IPS DF 6.9 (cell line): ENCODE measurements at regions not wholly inside any gene's neighbourhood (a gene's known extent, or its start where the extent isn't known, plus 50 kb on each side); places are given as distances from the start of the nearest gene placed in this dataset.

Experiments used
- DNase-seq: peaks from one replicate; pipeline ENCODE4 v3.0.0-alpha.2; 2013; ENCODE audit warnings: low read depth, low spot score
- H3K27ac ChIP-seq: one replicate; pipeline ENCODE4 v1.5.1; 2013; ENCODE audit warnings: low read length, control low read depth
- H3K27me3 ChIP-seq: 2 replicates; pipeline ENCODE4 v1.6.1; 2013; ENCODE audit warnings: mild to moderate bottlenecking, low read length; ENCODE audit not compliant: control insufficient read depth, insufficient read depth
- H3K36me3 ChIP-seq: 2 replicates; pipeline ENCODE4 v1.6.1; 2013; ENCODE audit warnings: low read length; ENCODE audit not compliant: control insufficient read depth, insufficient read depth
- H3K4me1 ChIP-seq: 2 replicates; pipeline ENCODE4 v1.6.1; 2013; ENCODE audit warnings: low read length; ENCODE audit not compliant: control insufficient read depth, insufficient read depth
- H3K4me3 ChIP-seq: 2 replicates; pipeline ENCODE4 v1.5.1; 2013; ENCODE audit warnings: mild to moderate bottlenecking, low read length
- H3K9me3 ChIP-seq: 2 replicates; pipeline ENCODE4 v1.6.1; 2013; ENCODE audit warnings: low read length, inconsistent platforms; ENCODE audit not compliant: control insufficient read depth, insufficient read depth
- WGBS: extraction: QIAGEN DNeasy Blood & Tissue Kit; methylation state at CpG from one replicate; pipeline ENCODE4 v1.1.7; 2013; ENCODE audit warnings: mixed read lengths, missing lambda C conversion rate; ENCODE audit not compliant: insufficient read length, insufficient coverage; 5-methylcytosine and 5-hydroxymethylcytosine counted together

DNA sequence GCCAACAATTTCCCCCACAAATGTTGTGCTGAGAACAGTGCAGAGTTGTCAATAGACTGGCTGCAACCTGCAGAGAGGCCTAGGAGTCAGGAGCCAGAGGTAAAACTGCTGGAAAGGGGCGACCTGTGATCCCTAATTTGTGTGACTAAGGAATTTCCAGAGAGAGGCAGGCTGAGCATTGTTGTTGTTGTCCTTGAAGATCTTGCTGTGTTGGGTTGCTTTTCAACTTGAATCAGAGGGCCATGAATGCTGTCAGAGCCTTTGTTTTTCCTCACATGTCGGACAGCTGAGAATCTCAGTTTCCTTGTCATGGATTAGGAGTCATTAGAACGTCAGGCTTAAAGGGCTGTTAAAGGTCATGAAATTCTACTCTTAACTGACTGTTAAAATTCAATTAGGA is 134.6 kb upstream of the ASTN2 start:
- no peaks in the 10 kb centered on the region; the same call in 1 of the 2 replicates for H3K4me1 ChIP-seq
- no peak overlapping the region for H3K4me3 ChIP-seq
- no CpG with 5 or more reads among the region's 3 CpGs for WGBS
- no peak overlapping the region for H3K27ac ChIP-seq
- H3K27me3 ChIP-seq: no peaks in the 10 kb centered on the region
- DNase-seq: no peak
- H3K36me3 ChIP-seq: no peaks in the 10 kb centered on the region
- H3K9me3 ChIP-seq: no peaks in the 10 kb centered on the region

GRCh38 chr9:117548556-117548955 is 133.7 kb upstream of the ASTN2 start:
- H3K9me3 ChIP-seq: no peaks in the 10 kb centered on the region
- no peak for DNase-seq
- no peaks in the 10 kb centered on the region; the same call in 1 of the 2 replicates for H3K4me1 ChIP-seq
- WGBS: no CpG with 5 or more reads among the region's 2 CpGs
- no peak overlapping the region for H3K4me3 ChIP-seq
- H3K27me3 ChIP-seq: no peaks in the 10 kb centered on the region
- H3K36me3 ChIP-seq: no peaks in the 10 kb centered on the region
- H3K27ac ChIP-seq: no peak overlapping the region

GRCh38 chr9:117547904-117548303 is 133.0 kb upstream of the ASTN2 start:
- H3K4me3 ChIP-seq: no peak overlapping the region
- DNase-seq: no peak
- H3K4me1 ChIP-seq: no peaks in the 10 kb centered on the region; the same call in 1 of the 2 replicates
- no CpG with 5 or more reads among the region's 3 CpGs for WGBS
- H3K27me3 ChIP-seq: no peaks in the 10 kb centered on the region
- H3K9me3 ChIP-seq: no peaks in the 10 kb centered on the region
- H3K27ac ChIP-seq: no peak overlapping the region
- no peaks in the 10 kb centered on the region for H3K36me3 ChIP-seq

DNA sequence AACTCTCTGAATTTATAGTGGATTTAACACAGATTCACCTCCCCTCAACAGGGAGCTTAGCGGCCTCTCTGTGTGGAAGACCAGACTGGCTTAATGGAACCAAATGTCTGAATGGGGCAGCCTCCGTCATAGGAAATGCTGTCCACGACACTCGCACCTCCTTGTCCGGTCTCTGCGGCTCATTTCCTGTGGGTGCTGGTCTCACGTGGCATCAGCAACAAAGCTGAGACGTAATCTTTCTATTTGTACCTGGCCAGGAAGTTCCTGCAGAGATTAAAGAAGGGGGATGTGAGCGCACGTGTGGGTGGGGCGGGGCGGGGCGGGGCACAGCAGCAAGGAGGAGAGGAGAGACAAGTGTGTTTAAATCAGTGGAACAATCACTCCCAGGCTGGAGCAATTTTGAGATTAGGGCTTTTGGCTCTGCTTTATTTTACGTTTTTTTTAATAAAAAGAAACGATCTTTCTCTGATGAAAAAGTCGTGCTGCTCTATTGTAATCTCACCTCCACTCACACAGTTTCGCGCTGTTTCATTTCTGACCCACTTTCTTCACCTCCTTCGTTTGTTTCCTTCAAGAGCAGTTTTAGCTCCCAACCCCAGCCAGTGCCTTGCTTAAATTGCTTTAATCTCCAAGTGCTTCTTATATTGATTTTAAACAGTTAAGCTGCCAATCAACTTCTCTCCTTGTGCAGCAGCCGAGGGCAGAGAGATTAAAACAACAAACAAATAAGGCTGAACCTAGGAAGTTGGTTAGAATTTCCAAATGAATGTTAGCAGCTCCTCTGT is 132.2 kb upstream of the ASTN2 start:
- no peaks in the 10 kb centered on the region for H3K9me3 ChIP-seq
- H3K27me3 ChIP-seq: no peaks in the 10 kb centered on the region
- no peaks in the 10 kb centered on the region; the same call in 1 of the 2 replicates for H3K4me1 ChIP-seq
- no peak for DNase-seq
- no CpG with 5 or more reads among the region's 20 CpGs for WGBS
- no peak overlapping the region for H3K27ac ChIP-seq
- no peaks in the 10 kb centered on the region for H3K36me3 ChIP-seq
- H3K4me3 ChIP-seq: no peak overlapping the region

DNA sequence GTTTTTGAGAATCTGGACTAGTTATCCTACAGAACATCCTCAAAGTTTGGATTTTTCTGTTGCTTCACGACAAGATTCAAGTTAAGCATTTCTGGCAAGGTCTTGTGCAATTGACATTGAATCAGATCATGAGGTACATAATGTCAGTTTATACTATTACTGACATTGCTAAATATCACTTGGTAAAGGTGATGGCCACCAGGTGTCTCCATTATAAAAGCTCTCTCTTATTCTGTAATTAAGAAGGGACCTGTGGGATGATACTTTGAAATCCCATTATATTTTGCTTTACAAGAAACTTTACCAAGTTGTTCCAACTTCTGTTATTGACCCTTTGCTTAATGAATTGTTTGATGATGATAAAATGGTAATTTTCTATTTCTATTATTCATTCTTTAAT is 131.0 kb upstream of the ASTN2 start:
- no peak overlapping the region for H3K4me3 ChIP-seq
- H3K9me3 ChIP-seq: no peaks in the 10 kb centered on the region
- H3K36me3 ChIP-seq: no peaks in the 10 kb centered on the region
- no peaks in the 10 kb centered on the region; the same call in 1 of the 2 replicates for H3K4me1 ChIP-seq
- no peak for DNase-seq
- no peak overlapping the region for H3K27ac ChIP-seq
- H3K27me3 ChIP-seq: no peaks in the 10 kb centered on the region
- no CpG with 5 or more reads among the region's 1 CpG for WGBS

GRCh38 chr9:117543089-117543488 is 128.2 kb upstream of the ASTN2 start:
- DNase-seq: no peak
- Histone ChIP-seq H3K9me3 (no peaks in the 10 kb centered on the region), H3K27me3 (no peaks in the 10 kb centered on the region), H3K4me3 (no peak overlapping the region), H3K27ac (no peak overlapping the region), H3K36me3 (no peaks in the 10 kb centered on the region), H3K4me1 (no peaks in the 10 kb centered on the region)
- WGBS: no CpG with 5 or more reads among the region's 2 CpGs

DNA sequence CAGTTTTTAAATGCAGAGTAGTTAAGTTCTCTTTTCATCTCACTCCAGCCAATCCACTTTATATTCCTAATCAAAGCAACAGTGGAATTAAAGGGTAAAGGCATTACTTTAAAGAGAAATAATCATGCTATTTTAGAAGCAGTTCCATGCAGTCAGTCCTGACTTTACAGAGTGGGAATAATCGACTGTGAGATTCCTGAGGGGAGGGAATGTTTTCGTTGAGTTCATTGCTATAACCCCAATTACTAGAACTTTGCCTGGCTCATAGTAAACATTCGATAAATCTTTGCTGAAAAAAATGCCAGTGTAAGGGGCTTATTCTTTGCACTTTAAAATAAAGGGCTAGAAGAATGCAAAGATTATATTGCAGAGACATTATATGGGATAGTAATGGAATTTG is 127.2 kb upstream of the ASTN2 start:
- Histone ChIP-seq H3K4me1 (no peaks in the 10 kb centered on the region), H3K27ac (no peak overlapping the region), H3K27me3 (no peaks in the 10 kb centered on the region), H3K4me3 (no peak overlapping the region), H3K9me3 (no peaks in the 10 kb centered on the region), H3K36me3 (no peaks in the 10 kb centered on the region)
- DNase-seq: no peak
- no CpG with 5 or more reads among the region's 3 CpGs for WGBS

GRCh38 chr9:117541181-117541580 is 126.3 kb upstream of the ASTN2 start:
- no peaks in the 10 kb centered on the region for H3K4me1 ChIP-seq
- no CpG with 5 or more reads among the region's 8 CpGs for WGBS
- no peak overlapping the region for H3K27ac ChIP-seq
- no peak overlapping the region for H3K4me3 ChIP-seq
- H3K27me3 ChIP-seq: no peaks in the 10 kb centered on the region
- no peak for DNase-seq
- H3K36me3 ChIP-seq: no peaks in the 10 kb centered on the region
- no peaks in the 10 kb centered on the region for H3K9me3 ChIP-seq

- no peak for DNase-seq
- Histone ChIP-seq H3K27ac (no peak overlapping the region), H3K36me3 (no peaks in the 10 kb centered on the region), H3K9me3 (no peaks in the 10 kb centered on the region), H3K4me3 (no peak overlapping the region), H3K4me1 (no peaks in the 10 kb centered on the region), H3K27me3 (no peaks in the 10 kb centered on the region)
These were observed 121.1 kb upstream of the ASTN2 start for GRCh38 chr9:117535973-117536372.

DNA sequence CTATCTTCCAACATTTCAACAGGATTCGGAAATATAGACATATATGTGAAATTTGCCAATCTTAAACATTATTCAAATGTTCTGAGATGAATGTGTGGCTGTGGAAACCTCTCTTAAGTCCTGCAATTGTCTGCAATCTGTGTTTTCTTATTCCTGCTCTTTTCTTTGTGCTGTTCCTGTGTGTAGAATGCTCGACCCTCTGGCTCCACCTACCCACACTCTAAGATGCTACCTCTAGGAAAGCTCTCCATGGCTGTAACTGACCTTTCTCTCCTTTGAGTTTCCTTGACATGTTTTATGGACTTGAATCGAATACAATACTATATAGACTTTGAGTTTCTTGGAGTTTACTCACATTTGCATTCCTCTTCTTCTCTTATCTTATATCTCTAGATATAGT is 120.6 kb upstream of the ASTN2 start:
- Histone ChIP-seq H3K4me1 (no peaks in the 10 kb centered on the region), H3K9me3 (no peaks in the 10 kb centered on the region), H3K27ac (no peak overlapping the region), H3K4me3 (no peak overlapping the region), H3K27me3 (no peaks in the 10 kb centered on the region), H3K36me3 (no peaks in the 10 kb centered on the region)
- WGBS: no CpG with 5 or more reads among the region's 3 CpGs
- DNase-seq: no peak

- Histone ChIP-seq H3K27me3 (no peaks in the 10 kb centered on the region), H3K4me3 (no peak overlapping the region), H3K9me3 (no peaks in the 10 kb centered on the region), H3K36me3 (no peaks in the 10 kb centered on the region), H3K4me1 (no peaks in the 10 kb centered on the region), H3K27ac (no peak overlapping the region)
- no peak for DNase-seq
- no CpG with 5 or more reads among the region's 1 CpG for WGBS
These were observed 113.4 kb upstream of the ASTN2 start for GRCh38 chr9:117528225-117528624.
